GM23338 (cell line): ENCODE measurements at regions not wholly inside any gene's neighbourhood (a gene's known extent, or its start where the extent isn't known, plus 50 kb on each side); places are given as distances from the start of the nearest gene placed in this dataset.

ENCODE experiments used
- ATAC-seq: fragments of 200-7000 bp; cut with Tn5 transposase; 3 replicates; pipeline ENCODE4 v1.9.1; 2020
- DNase-seq: peaks from one replicate; pipeline ENCODE4 v3.0.0-alpha.2; 2015; ENCODE audit warnings: low spot score
- H2AFZ ChIP-seq: fragments of 200-600 bp; sonication (generic); 2 replicates; pipeline ENCODE4 v1.8.0; 2016; ENCODE audit warnings: antibody characterized with exemption, mild to moderate bottlenecking, moderate library complexity
- H3F3A ChIP-seq: fragments of 200-600 bp; sonication (generic); replicated peaks from 2 replicates; pipeline ENCODE4 v1.8.0; 2017; ENCODE audit warnings: antibody characterized with exemption, mixed run types, low read depth
- H3K27ac ChIP-seq: fragments of 200-600 bp; sonication (generic); 2 replicates; pipeline ENCODE4 v1.6.1; 2016; ENCODE audit warnings: low read depth
- H3K27me3 ChIP-seq: fragments of 200-600 bp; sonication (generic); 2 replicates; pipeline ENCODE4 v1.8.0; 2016; ENCODE audit warnings: mild to moderate bottlenecking, mixed run types, moderate library complexity; ENCODE audit not compliant: insufficient read depth
- H3K36me3 ChIP-seq: fragments of 200-600 bp; sonication (generic); 2 replicates; pipeline ENCODE4 v1.8.0; 2016; ENCODE audit warnings: mild to moderate bottlenecking; ENCODE audit not compliant: insufficient read depth
- H3K4me1 ChIP-seq: fragments of 200-600 bp; sonication (generic); 2 replicates; pipeline ENCODE4 v1.8.0; 2016; ENCODE audit warnings: mild to moderate bottlenecking, moderate library complexity; ENCODE audit not compliant: insufficient read depth
- H3K4me2 ChIP-seq: fragments of 200-600 bp; sonication (generic); 2 replicates; pipeline ENCODE4 v1.7.1; 2017; ENCODE audit warnings: mixed run types
- H3K4me3 ChIP-seq: fragments of 200-600 bp; sonication (generic); 2 replicates; pipeline ENCODE4 v1.6.1; 2016; ENCODE audit warnings: mixed run types
- H3K79me2 ChIP-seq: fragments of 200-600 bp; sonication (generic); replicated peaks from 2 replicates; pipeline ENCODE4 v1.8.0; 2017; ENCODE audit warnings: mild to moderate bottlenecking; ENCODE audit not compliant: insufficient read depth
- H3K9me2 ChIP-seq: fragments of 200-600 bp; sonication (generic); 2 replicates; pipeline ENCODE4 v1.8.0; 2017; ENCODE audit not compliant: insufficient read depth
- H4K20me1 ChIP-seq: fragments of 200-600 bp; sonication (generic); replicated peaks from 2 replicates; pipeline ENCODE4 v1.8.0; 2017; ENCODE audit warnings: mild to moderate bottlenecking; ENCODE audit not compliant: insufficient read depth
- H3K27ac Mint-ChIP-seq: 2 replicates; pipeline ENCODE4 v1.8.0; 2020; ENCODE audit warnings: inconsistent platforms, mild to moderate bottlenecking, moderate library complexity, mixed read lengths
- H3K27me3 Mint-ChIP-seq: 3 replicates; pipeline ENCODE4 v1.8.0; 2022; ENCODE audit warnings: low read depth, mild to moderate bottlenecking, moderate library complexity, mixed read lengths, inconsistent platforms; ENCODE audit not compliant: insufficient read depth, poor library complexity
- H3K36me3 Mint-ChIP-seq: 3 replicates; pipeline ENCODE4 v1.8.0; 2021; ENCODE audit warnings: low read depth, mild to moderate bottlenecking, inconsistent platforms, moderate library complexity, mixed read lengths
- H3K4me1 Mint-ChIP-seq: 3 replicates; pipeline ENCODE4 v1.8.0; 2020; ENCODE audit warnings: mild to moderate bottlenecking, inconsistent platforms, mixed read lengths
- H3K4me3 Mint-ChIP-seq: 3 replicates; pipeline ENCODE4 v1.8.0; 2021; ENCODE audit warnings: moderate library complexity, mild to moderate bottlenecking, inconsistent platforms, mixed read lengths
- H3K9me3 Mint-ChIP-seq: 3 replicates; pipeline ENCODE4 v1.8.0; 2020; ENCODE audit warnings: moderate library complexity, mild to moderate bottlenecking, inconsistent platforms, mixed read lengths
- CREB1 ChIP-seq: fragments of 250-450 bp; sonication (Bioruptor Pico); IDR thresholded peaks from 2 replicates; pipeline ENCODE4 v1.5.0; 2020; ENCODE audit warnings: low read depth, mild to moderate bottlenecking, moderate library complexity
- EZH2phosphoT487 ChIP-seq: fragments of 200-600 bp; sonication (generic); IDR thresholded peaks from one replicate; pipeline ENCODE4 v1.8.1; 2018; ENCODE audit warnings: antibody characterized with exemption; ENCODE audit not compliant: unreplicated experiment
- JUNB ChIP-seq: IDR thresholded peaks from one replicate; pipeline ENCODE4 v1.6.1; 2016; ENCODE audit warnings: antibody characterized with exemption; ENCODE audit not compliant: unreplicated experiment
- NANOG ChIP-seq: IDR thresholded peaks from 2 replicates; pipeline ENCODE4 v1.6.1; 2016; ENCODE audit warnings: antibody characterized with exemption, borderline replicate concordance
- POLR2AphosphoS5 ChIP-seq: IDR thresholded peaks from 2 replicates; pipeline ENCODE4 v1.6.1; 2016; ENCODE audit warnings: antibody characterized with exemption, low read depth
- STAT1 ChIP-seq: IDR thresholded peaks from one replicate; pipeline ENCODE4 v1.6.1; 2016; ENCODE audit warnings: antibody characterized with exemption; ENCODE audit not compliant: unreplicated experiment
- ZNF331 ChIP-seq: fragments of 250-450 bp; sonication (Bioruptor Pico); IDR thresholded peaks from 2 replicates; pipeline ENCODE4 v1.5.0; 2020; ENCODE audit warnings: low read depth, mild to moderate bottlenecking, moderate library complexity
- TF ChIP-seq, protein P1 (sequence below), 2 experiments: fragments of 200-600 bp in 1 of 2; sonication (generic) in 1 of 2; conservative IDR thresholded peaks; 2 replicates each; pipeline versions ENCODE4 v1.5.1 to v1.6.1; 2016 to 2017; ENCODE audit warnings: antibody characterized with exemption in 2 of 2, low read depth in 2 of 2, mild to moderate bottlenecking in 2 of 2, moderate library complexity in 1 of 2
- TF ChIP-seq, protein P2 (sequence below): fragments of 250-450 bp; sonication (Bioruptor Pico); IDR thresholded peaks from 2 replicates; pipeline ENCODE4 v1.5.0; 2020; ENCODE audit warnings: mild to moderate bottlenecking, moderate library complexity
- TF ChIP-seq, protein P3 (sequence below): IDR thresholded peaks from one replicate; pipeline ENCODE4 v1.6.1; 2018; ENCODE audit warnings: antibody characterized with exemption; ENCODE audit not compliant: unreplicated experiment

- TF ChIP-seq STAT1: no peak
Observed at GRCh38 chr2:59391896-59392295, 1150.8 kb upstream of the FANCL start (continued).

DNA sequence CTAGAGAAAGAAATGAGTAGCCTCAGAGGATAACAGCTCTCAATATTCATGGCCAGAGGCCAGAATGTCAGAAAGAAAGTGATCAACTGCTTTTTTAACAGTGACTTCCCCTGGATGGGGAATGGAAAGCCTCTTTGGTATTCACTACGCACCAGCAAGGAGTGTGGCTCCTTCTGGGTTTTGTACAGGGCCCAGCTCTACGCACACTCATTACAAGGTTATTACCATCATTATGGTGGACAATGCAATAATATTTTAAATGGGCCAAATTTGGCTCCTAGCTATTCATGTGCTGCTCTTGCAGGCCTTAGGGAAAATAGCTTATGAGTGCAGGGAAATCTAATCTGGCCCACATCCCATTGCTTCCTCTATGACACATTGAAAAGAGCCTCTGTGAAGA is 1149.5 kb upstream of the FANCL start:
- Histone ChIP-seq H3K36me3 (no peaks in the 10 kb centered on the region), H2AFZ (no peak overlapping the region), H3F3A (no peaks in the 10 kb centered on the region), H3K27ac (no peak overlapping the region), H4K20me1 (no peaks in the 10 kb centered on the region), H3K27me3 (no peaks in the 10 kb centered on the region), H3K4me1 (no peaks in the 10 kb centered on the region), H3K4me2 (no peak overlapping the region), H3K79me2 (no peaks in the 10 kb centered on the region), H3K4me3 (no peak overlapping the region), H3K9me2 (no peaks in the 10 kb centered on the region)
- H3K4me1 Mint-ChIP-seq: peaks cover 3% of the 10 kb centered on the region; the same call in 1 of the 3 replicates
- no peak for DNase-seq
- ATAC-seq: no peak
- no peak overlapping the region for H3K4me3 Mint-ChIP-seq
- no peak for TF ChIP-seq POLR2AphosphoS5
- TF ChIP-seq EZH2phosphoT487: no peak
- no peak for TF ChIP-seq STAT1
- TF ChIP-seq NANOG: no peak
- TF ChIP-seq ZNF331: no peak
- no peak for TF ChIP-seq CREB1 (CRISPR knock-in tag)
- TF ChIP-seq, protein P1, sequence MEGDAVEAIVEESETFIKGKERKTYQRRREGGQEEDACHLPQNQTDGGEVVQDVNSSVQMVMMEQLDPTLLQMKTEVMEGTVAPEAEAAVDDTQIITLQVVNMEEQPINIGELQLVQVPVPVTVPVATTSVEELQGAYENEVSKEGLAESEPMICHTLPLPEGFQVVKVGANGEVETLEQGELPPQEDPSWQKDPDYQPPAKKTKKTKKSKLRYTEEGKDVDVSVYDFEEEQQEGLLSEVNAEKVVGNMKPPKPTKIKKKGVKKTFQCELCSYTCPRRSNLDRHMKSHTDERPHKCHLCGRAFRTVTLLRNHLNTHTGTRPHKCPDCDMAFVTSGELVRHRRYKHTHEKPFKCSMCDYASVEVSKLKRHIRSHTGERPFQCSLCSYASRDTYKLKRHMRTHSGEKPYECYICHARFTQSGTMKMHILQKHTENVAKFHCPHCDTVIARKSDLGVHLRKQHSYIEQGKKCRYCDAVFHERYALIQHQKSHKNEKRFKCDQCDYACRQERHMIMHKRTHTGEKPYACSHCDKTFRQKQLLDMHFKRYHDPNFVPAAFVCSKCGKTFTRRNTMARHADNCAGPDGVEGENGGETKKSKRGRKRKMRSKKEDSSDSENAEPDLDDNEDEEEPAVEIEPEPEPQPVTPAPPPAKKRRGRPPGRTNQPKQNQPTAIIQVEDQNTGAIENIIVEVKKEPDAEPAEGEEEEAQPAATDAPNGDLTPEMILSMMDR (conservative IDR thresholded peaks at IDR 0.05; ENCODE audit: low read depth in 2 of 2): no peak
- TF ChIP-seq, protein P2, sequence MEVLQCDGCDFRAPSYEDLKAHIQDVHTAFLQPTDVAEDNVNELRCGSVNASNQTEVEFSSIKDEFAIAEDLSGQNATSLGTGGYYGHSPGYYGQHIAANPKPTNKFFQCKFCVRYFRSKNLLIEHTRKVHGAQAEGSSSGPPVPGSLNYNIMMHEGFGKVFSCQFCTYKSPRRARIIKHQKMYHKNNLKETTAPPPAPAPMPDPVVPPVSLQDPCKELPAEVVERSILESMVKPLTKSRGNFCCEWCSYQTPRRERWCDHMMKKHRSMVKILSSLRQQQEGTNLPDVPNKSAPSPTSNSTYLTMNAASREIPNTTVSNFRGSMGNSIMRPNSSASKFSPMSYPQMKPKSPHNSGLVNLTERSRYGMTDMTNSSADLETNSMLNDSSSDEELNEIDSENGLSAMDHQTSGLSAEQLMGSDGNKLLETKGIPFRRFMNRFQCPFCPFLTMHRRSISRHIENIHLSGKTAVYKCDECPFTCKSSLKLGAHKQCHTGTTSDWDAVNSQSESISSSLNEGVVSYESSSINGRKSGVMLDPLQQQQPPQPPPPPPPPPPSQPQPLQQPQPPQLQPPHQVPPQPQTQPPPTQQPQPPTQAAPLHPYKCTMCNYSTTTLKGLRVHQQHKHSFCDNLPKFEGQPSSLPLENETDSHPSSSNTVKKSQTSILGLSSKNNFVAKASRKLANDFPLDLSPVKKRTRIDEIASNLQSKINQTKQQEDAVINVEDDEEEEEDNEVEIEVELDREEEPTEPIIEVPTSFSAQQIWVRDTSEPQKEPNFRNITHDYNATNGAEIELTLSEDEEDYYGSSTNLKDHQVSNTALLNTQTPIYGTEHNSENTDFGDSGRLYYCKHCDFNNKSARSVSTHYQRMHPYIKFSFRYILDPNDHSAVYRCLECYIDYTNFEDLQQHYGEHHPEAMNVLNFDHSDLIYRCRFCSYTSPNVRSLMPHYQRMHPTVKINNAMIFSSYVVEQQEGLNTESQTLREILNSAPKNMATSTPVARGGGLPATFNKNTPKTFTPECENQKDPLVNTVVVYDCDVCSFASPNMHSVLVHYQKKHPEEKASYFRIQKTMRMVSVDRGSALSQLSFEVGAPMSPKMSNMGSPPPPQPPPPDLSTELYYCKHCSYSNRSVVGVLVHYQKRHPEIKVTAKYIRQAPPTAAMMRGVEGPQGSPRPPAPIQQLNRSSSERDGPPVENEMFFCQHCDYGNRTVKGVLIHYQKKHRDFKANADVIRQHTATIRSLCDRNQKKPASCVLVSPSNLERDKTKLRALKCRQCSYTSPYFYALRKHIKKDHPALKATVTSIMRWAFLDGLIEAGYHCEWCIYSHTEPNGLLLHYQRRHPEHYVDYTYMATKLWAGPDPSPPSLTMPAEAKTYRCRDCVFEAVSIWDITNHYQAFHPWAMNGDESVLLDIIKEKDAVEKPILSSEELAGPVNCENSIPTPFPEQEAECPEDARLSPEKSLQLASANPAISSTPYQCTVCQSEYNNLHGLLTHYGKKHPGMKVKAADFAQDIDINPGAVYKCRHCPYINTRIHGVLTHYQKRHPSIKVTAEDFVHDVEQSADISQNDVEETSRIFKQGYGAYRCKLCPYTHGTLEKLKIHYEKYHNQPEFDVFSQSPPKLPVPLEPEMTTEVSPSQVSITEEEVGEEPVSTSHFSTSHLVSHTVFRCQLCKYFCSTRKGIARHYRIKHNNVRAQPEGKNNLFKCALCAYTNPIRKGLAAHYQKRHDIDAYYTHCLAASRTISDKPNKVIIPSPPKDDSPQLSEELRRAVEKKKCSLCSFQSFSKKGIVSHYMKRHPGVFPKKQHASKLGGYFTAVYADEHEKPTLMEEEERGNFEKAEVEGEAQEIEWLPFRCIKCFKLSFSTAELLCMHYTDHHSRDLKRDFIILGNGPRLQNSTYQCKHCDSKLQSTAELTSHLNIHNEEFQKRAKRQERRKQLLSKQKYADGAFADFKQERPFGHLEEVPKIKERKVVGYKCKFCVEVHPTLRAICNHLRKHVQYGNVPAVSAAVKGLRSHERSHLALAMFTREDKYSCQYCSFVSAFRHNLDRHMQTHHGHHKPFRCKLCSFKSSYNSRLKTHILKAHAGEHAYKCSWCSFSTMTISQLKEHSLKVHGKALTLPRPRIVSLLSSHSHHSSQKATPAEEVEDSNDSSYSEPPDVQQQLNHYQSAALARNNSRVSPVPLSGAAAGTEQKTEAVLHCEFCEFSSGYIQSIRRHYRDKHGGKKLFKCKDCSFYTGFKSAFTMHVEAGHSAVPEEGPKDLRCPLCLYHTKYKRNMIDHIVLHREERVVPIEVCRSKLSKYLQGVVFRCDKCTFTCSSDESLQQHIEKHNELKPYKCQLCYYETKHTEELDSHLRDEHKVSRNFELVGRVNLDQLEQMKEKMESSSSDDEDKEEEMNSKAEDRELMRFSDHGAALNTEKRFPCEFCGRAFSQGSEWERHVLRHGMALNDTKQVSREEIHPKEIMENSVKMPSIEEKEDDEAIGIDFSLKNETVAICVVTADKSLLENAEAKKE (CRISPR knock-in tag): no peak
- TF ChIP-seq, protein P3, sequence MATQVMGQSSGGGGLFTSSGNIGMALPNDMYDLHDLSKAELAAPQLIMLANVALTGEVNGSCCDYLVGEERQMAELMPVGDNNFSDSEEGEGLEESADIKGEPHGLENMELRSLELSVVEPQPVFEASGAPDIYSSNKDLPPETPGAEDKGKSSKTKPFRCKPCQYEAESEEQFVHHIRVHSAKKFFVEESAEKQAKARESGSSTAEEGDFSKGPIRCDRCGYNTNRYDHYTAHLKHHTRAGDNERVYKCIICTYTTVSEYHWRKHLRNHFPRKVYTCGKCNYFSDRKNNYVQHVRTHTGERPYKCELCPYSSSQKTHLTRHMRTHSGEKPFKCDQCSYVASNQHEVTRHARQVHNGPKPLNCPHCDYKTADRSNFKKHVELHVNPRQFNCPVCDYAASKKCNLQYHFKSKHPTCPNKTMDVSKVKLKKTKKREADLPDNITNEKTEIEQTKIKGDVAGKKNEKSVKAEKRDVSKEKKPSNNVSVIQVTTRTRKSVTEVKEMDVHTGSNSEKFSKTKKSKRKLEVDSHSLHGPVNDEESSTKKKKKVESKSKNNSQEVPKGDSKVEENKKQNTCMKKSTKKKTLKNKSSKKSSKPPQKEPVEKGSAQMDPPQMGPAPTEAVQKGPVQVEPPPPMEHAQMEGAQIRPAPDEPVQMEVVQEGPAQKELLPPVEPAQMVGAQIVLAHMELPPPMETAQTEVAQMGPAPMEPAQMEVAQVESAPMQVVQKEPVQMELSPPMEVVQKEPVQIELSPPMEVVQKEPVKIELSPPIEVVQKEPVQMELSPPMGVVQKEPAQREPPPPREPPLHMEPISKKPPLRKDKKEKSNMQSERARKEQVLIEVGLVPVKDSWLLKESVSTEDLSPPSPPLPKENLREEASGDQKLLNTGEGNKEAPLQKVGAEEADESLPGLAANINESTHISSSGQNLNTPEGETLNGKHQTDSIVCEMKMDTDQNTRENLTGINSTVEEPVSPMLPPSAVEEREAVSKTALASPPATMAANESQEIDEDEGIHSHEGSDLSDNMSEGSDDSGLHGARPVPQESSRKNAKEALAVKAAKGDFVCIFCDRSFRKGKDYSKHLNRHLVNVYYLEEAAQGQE: no peak
- TF ChIP-seq JUNB: no peak
- H3K36me3 Mint-ChIP-seq: no peaks in the 10 kb centered on the region
- no peaks in the 10 kb centered on the region for H3K9me3 Mint-ChIP-seq
- H3K27me3 Mint-ChIP-seq: no peaks in the 10 kb centered on the region
- H3K27ac Mint-ChIP-seq: no peak overlapping the region
